ENCODE measurements at regions not wholly inside any gene's neighbourhood (a gene's known extent, or its start where the extent isn't known, plus 50 kb on each side); places are given as distances from the start of the nearest gene placed in this dataset.

DNA sequence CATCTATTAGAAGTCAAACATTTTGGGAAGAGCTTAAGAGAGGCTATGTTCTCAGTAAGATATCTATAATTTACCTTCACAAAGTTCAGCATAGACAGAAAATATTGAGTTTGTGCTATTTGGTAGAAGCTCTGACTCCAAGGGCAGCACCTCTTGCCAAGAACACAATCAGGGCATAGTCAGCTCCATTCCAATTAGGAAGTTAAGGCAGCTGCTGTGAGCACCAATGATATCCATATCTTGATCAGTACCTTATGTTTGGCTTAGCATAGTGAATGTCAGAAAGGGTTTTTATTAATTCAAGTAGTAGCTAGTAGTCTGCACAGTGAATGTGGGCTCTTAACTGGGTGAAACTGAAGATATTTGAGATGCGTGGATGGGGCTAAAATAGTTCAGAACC lies 86.4 kb upstream of the SPRED2 start:
- TF ChIP-seq ZFHX2 (tag by site-specific recombination; conservative IDR thresholded peaks at IDR 0.05) (no peak), CTCF (tag by site-specific recombination; IDR thresholded peaks at IDR 0.05) (no peak), GLIS2 (tag by site-specific recombination; IDR thresholded peaks at IDR 0.05) (no peak), ZNF19 (tag by site-specific recombination; IDR thresholded peaks at IDR 0.05; ENCODE audit: low read depth) (no peak), ZNF138 (tag by site-specific recombination; IDR thresholded peaks at IDR 0.05; ENCODE audit: borderline replicate concordance) (no peak), SP2 (tag by site-specific recombination; IDR thresholded peaks at IDR 0.05) (no peak), SETDB1 (IDR thresholded peaks at IDR 0.05; ENCODE audit: insufficient read length, low read length) (no peak), ZNF473 (tag by site-specific recombination; IDR thresholded peaks at IDR 0.05) (no peak), ZNF830 (tag by site-specific recombination; IDR thresholded peaks at IDR 0.05; ENCODE audit: low read depth) (no peak), ZNF660 (tag by site-specific recombination; IDR thresholded peaks at IDR 0.05) (no peak)
- TF ChIP-seq, protein P1, sequence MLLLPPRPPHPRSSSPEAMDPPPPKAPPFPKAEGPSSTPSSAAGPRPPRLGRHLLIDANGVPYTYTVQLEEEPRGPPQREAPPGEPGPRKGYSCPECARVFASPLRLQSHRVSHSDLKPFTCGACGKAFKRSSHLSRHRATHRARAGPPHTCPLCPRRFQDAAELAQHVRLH (tag by site-specific recombination; IDR thresholded peaks at IDR 0.05) = no peak
- TF ChIP-seq, protein P2, sequence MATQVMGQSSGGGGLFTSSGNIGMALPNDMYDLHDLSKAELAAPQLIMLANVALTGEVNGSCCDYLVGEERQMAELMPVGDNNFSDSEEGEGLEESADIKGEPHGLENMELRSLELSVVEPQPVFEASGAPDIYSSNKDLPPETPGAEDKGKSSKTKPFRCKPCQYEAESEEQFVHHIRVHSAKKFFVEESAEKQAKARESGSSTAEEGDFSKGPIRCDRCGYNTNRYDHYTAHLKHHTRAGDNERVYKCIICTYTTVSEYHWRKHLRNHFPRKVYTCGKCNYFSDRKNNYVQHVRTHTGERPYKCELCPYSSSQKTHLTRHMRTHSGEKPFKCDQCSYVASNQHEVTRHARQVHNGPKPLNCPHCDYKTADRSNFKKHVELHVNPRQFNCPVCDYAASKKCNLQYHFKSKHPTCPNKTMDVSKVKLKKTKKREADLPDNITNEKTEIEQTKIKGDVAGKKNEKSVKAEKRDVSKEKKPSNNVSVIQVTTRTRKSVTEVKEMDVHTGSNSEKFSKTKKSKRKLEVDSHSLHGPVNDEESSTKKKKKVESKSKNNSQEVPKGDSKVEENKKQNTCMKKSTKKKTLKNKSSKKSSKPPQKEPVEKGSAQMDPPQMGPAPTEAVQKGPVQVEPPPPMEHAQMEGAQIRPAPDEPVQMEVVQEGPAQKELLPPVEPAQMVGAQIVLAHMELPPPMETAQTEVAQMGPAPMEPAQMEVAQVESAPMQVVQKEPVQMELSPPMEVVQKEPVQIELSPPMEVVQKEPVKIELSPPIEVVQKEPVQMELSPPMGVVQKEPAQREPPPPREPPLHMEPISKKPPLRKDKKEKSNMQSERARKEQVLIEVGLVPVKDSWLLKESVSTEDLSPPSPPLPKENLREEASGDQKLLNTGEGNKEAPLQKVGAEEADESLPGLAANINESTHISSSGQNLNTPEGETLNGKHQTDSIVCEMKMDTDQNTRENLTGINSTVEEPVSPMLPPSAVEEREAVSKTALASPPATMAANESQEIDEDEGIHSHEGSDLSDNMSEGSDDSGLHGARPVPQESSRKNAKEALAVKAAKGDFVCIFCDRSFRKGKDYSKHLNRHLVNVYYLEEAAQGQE (tag by site-specific recombination; IDR thresholded peaks at IDR 0.05) = no peak
- TF ChIP-seq, protein P3, sequence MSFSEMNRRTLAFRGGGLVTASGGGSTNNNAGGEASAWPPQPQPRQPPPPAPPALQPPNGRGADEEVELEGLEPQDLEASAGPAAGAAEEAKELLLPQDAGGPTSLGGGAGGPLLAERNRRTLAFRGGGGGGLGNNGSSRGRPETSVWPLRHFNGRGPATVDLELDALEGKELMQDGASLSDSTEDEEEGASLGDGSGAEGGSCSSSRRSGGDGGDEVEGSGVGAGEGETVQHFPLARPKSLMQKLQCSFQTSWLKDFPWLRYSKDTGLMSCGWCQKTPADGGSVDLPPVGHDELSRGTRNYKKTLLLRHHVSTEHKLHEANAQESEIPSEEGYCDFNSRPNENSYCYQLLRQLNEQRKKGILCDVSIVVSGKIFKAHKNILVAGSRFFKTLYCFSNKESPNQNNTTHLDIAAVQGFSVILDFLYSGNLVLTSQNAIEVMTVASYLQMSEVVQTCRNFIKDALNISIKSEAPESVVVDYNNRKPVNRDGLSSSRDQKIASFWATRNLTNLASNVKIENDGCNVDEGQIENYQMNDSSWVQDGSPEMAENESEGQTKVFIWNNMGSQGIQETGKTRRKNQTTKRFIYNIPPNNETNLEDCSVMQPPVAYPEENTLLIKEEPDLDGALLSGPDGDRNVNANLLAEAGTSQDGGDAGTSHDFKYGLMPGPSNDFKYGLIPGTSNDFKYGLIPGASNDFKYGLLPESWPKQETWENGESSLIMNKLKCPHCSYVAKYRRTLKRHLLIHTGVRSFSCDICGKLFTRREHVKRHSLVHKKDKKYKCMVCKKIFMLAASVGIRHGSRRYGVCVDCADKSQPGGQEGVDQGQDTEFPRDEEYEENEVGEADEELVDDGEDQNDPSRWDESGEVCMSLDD (tag by site-specific recombination; IDR thresholded peaks at IDR 0.05) = no peak
